ENCODE measurements at regions not wholly inside any gene's neighbourhood (a gene's known extent, or its start where the extent isn't known, plus 50 kb on each side); places are given as distances from the start of the nearest gene placed in this dataset.

- no peaks in the 10 kb centered on the region for H3K36me3 ChIP-seq
- no peaks in the 10 kb centered on the region for H3K9me3 ChIP-seq
- H3K4me1 ChIP-seq = no peaks in the 10 kb centered on the region
- TF ChIP-seq CTCF (IDR thresholded peaks at IDR 0.05) = no peak
- no peaks in the 10 kb centered on the region for H3K27me3 ChIP-seq
- H3K4me3 ChIP-seq = no peak overlapping the region
- no peak overlapping the region for H3K27ac ChIP-seq
- no peak for DNase-seq (ENCODE audit: low spot score)
These were observed 55.4 kb downstream of the CCER1 start for GRCh38 chr12:90899456-90900182.

- Histone ChIP-seq H3K27me3 (no peaks in the 10 kb centered on the region), H3K36me3 (no peaks in the 10 kb centered on the region), H3K4me1 (no peaks in the 10 kb centered on the region), H3K9me3 (no peaks in the 10 kb centered on the region), H3K4me3 (no peak overlapping the region), H3K27ac (no peak overlapping the region)
- TF ChIP-seq CTCF (IDR thresholded peaks at IDR 0.05) = no peak
- DNase-seq (ENCODE audit: low spot score) = no peak
These were observed 57.0 kb downstream of the CCER1 start for GRCh38 chr12:90897986-90898385.

GRCh38 chr12:90897316-90897715 is 57.7 kb downstream of the CCER1 start:
- no peaks in the 10 kb centered on the region for H3K4me1 ChIP-seq
- H3K36me3 ChIP-seq = no peaks in the 10 kb centered on the region
- DNase-seq (ENCODE audit: low spot score) = no peak
- no peak overlapping the region for H3K27ac ChIP-seq
- H3K4me3 ChIP-seq = no peak overlapping the region
- H3K9me3 ChIP-seq = no peaks in the 10 kb centered on the region
- H3K27me3 ChIP-seq = no peaks in the 10 kb centered on the region
- no peak for TF ChIP-seq CTCF (IDR thresholded peaks at IDR 0.05)

- no peak overlapping the region for H3K27ac ChIP-seq
- no peak for TF ChIP-seq CTCF (IDR thresholded peaks at IDR 0.05)
- H3K27me3 ChIP-seq = no peaks in the 10 kb centered on the region
- no peaks in the 10 kb centered on the region for H3K9me3 ChIP-seq
- no peak for DNase-seq (ENCODE audit: low spot score)
- no peak overlapping the region for H3K4me3 ChIP-seq
- H3K36me3 ChIP-seq = no peaks in the 10 kb centered on the region
- no peaks in the 10 kb centered on the region for H3K4me1 ChIP-seq
These were observed 58.2 kb downstream of the CCER1 start for GRCh38 chr12:90896821-90897220.

GRCh38 chr12:90896164-90896563 is 58.8 kb downstream of the CCER1 start:
- no peak for TF ChIP-seq CTCF (IDR thresholded peaks at IDR 0.05)
- Histone ChIP-seq H3K27ac (no peak overlapping the region), H3K4me1 (no peaks in the 10 kb centered on the region), H3K36me3 (no peaks in the 10 kb centered on the region), H3K4me3 (no peak overlapping the region), H3K9me3 (no peaks in the 10 kb centered on the region), H3K27me3 (no peaks in the 10 kb centered on the region)
- no peak for DNase-seq (ENCODE audit: low spot score)

GRCh38 chr12:90888316-90888715 is 66.7 kb downstream of the CCER1 start:
- H3K4me1 ChIP-seq = no peaks in the 10 kb centered on the region
- H3K9me3 ChIP-seq = no peaks in the 10 kb centered on the region
- TF ChIP-seq CTCF (IDR thresholded peaks at IDR 0.05) = no peak
- no peak overlapping the region for H3K27ac ChIP-seq
- H3K36me3 ChIP-seq = no peaks in the 10 kb centered on the region
- no peak overlapping the region for H3K4me3 ChIP-seq
- DNase-seq (ENCODE audit: low spot score) = no peak
- no peaks in the 10 kb centered on the region for H3K27me3 ChIP-seq

Measured in right atrium auricular region (tissue), 2 donors.